BJ (cell line): ENCODE measurements at regions not wholly inside any gene's neighbourhood (a gene's known extent, or its start where the extent isn't known, plus 50 kb on each side); places are given as distances from the start of the nearest gene placed in this dataset.

Experiments used
- CTCF ChIA-PET: fragments of 350-600 bp; formaldehyde crosslinking; extraction: SDS; loops from one replicate; lab custom pipeline; 2021; ENCODE audit warnings: antibody characterized with exemption, inconsistent platforms; lab: Yijun Ruan, JAX
- POLR2A ChIA-PET: fragments of 300-600 bp; sonication (Branson Sonifier 250); formaldehyde crosslinking; extraction: SDS; loops from one replicate; lab custom pipeline; 2021; ENCODE audit warnings: antibody characterized with exemption; lab: Charles Lee
- DNase-seq: peaks from one replicate; pipeline ENCODE4 v3.0.0-alpha.2; 2011; ENCODE audit warnings: low read depth
- H3K27me3 ChIP-seq: 2 replicates; pipeline ENCODE4 v1.6.0; 2011; ENCODE audit warnings: low read length; ENCODE audit not compliant: control insufficient read depth, insufficient read depth
- H3K36me3 ChIP-seq: 2 replicates; pipeline ENCODE4 v1.5.1; 2011; ENCODE audit warnings: low read length; ENCODE audit not compliant: control insufficient read depth, insufficient read depth
- H3K4me3 ChIP-seq: 2 replicates; pipeline ENCODE4 v1.5.1; 2011; ENCODE audit warnings: low read depth, mild to moderate bottlenecking, control low read depth, low read length
- TF ChIP-seq, protein P1 (sequence below): IDR thresholded peaks from 2 replicates; pipeline ENCODE4 v1.5.1; 2011; ENCODE audit warnings: low read depth, mild to moderate bottlenecking, control low read depth, inconsistent platforms, low read length, moderate library complexity; ENCODE audit not compliant: insufficient read depth

DNA sequence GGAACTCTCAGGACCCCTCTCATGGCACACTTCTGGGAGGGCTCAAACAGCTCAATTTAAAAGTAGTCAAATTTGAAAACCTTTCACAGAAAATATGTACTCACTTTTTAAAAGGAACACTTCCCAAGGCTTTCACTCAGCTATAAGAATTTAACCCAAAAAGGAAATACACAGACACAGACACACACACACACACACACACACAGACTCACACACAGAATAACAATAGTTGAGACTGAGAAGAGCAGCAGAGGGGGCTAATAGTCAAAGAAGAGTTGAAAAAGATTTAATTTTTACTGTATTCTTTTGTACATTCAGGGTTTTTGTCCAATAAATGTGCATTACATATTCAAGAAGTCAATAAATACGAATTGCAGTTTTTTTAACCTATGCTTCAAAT lies 211.4 kb downstream of the HACE1 start:
- H3K36me3 ChIP-seq = no peaks in the 10 kb centered on the region
- TF ChIP-seq, protein P1, sequence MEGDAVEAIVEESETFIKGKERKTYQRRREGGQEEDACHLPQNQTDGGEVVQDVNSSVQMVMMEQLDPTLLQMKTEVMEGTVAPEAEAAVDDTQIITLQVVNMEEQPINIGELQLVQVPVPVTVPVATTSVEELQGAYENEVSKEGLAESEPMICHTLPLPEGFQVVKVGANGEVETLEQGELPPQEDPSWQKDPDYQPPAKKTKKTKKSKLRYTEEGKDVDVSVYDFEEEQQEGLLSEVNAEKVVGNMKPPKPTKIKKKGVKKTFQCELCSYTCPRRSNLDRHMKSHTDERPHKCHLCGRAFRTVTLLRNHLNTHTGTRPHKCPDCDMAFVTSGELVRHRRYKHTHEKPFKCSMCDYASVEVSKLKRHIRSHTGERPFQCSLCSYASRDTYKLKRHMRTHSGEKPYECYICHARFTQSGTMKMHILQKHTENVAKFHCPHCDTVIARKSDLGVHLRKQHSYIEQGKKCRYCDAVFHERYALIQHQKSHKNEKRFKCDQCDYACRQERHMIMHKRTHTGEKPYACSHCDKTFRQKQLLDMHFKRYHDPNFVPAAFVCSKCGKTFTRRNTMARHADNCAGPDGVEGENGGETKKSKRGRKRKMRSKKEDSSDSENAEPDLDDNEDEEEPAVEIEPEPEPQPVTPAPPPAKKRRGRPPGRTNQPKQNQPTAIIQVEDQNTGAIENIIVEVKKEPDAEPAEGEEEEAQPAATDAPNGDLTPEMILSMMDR = no peak
- no peaks in the 10 kb centered on the region for H3K27me3 ChIP-seq
- DNase-seq = no peak
- no peak overlapping the region for H3K4me3 ChIP-seq
- CTCF ChIA-PET = no interaction called here
- POLR2A ChIA-PET = interaction anchor here (0.6 kb wide), 1 partner anchor 8 kb away, joined by 5 read pairs; no protein-coding TSS in a partner anchor

DNA sequence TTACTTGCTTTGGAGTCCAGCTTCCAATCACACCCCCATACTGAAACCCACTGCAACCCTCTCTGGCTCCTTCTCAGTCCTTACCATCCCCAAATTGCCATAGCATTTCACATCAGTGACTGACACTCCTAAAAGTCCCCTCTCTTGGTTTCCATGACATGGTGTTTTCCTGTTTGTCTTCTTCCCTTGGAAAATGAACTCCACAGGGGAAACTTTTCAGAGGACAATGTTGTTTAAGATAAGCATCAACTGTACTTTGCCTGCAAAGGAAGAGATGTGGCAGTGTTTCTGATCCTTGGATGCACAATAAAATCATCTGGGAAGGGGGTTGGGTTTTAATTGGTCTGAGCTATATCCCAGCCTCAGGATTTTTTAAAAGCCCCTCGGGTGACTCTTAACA lies 214.9 kb downstream of the HACE1 start:
- ChIA-PET POLR2A (no interaction called here), CTCF (no interaction called here)
- Histone ChIP-seq H3K27me3 (no peaks in the 10 kb centered on the region), H3K36me3 (no peaks in the 10 kb centered on the region), H3K4me3 (no peak overlapping the region)
- no peak for DNase-seq
- TF ChIP-seq, protein P1 = no peak

DNA sequence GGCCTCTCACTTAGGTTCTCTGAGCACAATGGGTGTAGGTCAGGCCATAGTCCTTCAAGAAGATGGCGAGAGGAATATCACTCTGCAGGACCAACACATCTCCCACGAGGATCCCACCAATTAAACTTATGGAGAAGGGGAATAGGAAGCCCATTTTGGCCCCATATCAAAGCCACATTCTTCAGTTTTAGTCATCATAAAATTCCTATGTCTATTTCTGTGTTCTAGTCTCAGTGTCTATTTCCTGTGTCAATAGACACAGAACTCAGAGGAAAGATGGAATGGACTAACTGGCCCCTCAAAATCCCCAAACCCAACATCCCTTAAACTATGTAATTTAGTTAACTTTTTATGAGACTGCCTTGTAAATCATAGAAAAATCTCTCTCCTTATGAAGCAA lies 216.8 kb downstream of the HACE1 start:
- ChIA-PET POLR2A (no interaction called here), CTCF (no interaction called here)
- no peak for DNase-seq

DNA sequence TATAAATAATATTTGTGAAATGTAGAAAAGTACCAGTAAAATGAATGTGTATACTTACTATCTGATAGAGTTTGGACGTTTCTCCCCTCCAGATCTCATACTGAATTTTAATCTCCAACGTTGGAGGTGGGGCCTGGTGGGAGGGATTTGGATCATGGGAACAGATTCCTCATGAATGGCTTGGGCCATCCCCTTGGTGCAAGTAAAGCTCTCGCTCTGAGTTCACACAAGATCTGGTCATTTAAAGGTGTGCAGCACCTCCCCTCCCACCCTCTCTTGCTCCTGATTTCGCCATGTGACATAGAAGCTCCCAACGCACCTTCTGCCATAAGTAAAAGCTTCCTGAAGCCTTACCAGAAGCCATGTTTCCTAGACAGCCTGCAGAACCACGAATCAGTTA lies 219.0 kb downstream of the HACE1 start:
- no peak for DNase-seq
- H3K27me3 ChIP-seq = no peaks in the 10 kb centered on the region
- no peaks in the 10 kb centered on the region for H3K36me3 ChIP-seq
- ChIA-PET POLR2A (no interaction called here), CTCF (interaction anchor here (0.6 kb wide), 1 partner anchor 42 kb away, joined by 3 read pairs; no protein-coding TSS in a partner anchor)
- H3K4me3 ChIP-seq = no peak overlapping the region
- TF ChIP-seq, protein P1 = no peak

More for the DNA sequence above, 216.8 kb downstream of the HACE1 start:
- no peaks in the 10 kb centered on the region for H3K27me3 ChIP-seq
- TF ChIP-seq, protein P1 = no peak
- H3K36me3 ChIP-seq = no peaks in the 10 kb centered on the region
- no peak overlapping the region for H3K4me3 ChIP-seq

DNA sequence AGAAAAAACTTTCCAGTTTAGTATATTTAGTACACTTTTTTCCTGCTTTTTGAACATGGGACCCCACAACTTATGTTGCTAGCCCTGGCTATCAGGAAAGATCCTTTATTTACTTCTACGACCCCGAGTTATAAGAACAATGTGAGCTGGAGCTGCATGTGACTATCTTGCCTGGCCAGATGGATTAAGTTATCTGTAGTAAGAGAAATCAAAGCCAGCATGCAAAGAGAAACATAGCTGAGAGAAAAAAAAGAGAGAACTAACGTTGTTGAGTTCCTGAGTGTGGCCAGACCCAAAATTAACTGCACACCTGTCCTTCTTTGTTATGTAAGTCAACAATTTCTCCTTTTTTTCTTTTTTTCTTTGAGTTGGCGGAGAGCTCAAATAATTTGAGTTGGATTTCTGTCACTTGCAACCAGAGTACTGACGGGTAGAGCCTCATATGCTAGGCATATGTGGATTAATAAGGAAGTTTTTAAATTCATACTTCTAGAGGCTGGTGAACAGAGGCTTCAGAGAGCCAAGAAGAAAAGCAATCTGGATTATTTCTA lies 219.5 kb downstream of the HACE1 start:
- POLR2A ChIA-PET = no interaction called here

More for the DNA sequence above, 219.5 kb downstream of the HACE1 start:
- no peak overlapping the region for H3K4me3 ChIP-seq
- H3K36me3 ChIP-seq = no peaks in the 10 kb centered on the region
- CTCF ChIA-PET = interaction anchor here (0.6 kb wide), 1 partner anchor 41 kb away, joined by 3 read pairs; no protein-coding TSS in a partner anchor
- TF ChIP-seq, protein P1 = no peak
- no peaks in the 10 kb centered on the region for H3K27me3 ChIP-seq
- DNase-seq = no peak
